Mucosa of descending colon (tissue), 3 donors: ENCODE measurements at regions not wholly inside any gene's neighbourhood (a gene's known extent, or its start where the extent isn't known, plus 50 kb on each side); places are given as distances from the start of the nearest gene placed in this dataset.
"Not testable (repeated sequence)": the region's sequence is repeated elsewhere in the genome, so short reads cannot be mapped to it uniquely, and the experiment has no call there.

Source experiments
- ATAC-seq: fragments of 200-7000 bp; cut with Tn5 transposase; one replicate; pipeline ENCODE4 v1.9.1; 2020; ENCODE audit warnings: mild to moderate bottlenecking, moderate library complexity
- DNase-seq, 3 donors: peaks; one replicate each; pipeline ENCODE4 v3.0.0-alpha.2; 2020
- H3K36me3 ChIP-seq: fragments of 200-600 bp; one replicate; pipeline ENCODE4 v1.8.0; 2021; ENCODE audit warnings: low read depth, mild to moderate bottlenecking
- H3K4me1 ChIP-seq: fragments of 200-600 bp; one replicate; pipeline ENCODE4 v1.8.0; 2021; ENCODE audit warnings: low read depth, mild to moderate bottlenecking
- H3K4me3 ChIP-seq: fragments of 200-600 bp; one replicate; pipeline ENCODE4 v1.8.0; 2021; ENCODE audit warnings: mild to moderate bottlenecking
- H3K9me3 ChIP-seq: fragments of 200-600 bp; one replicate; pipeline ENCODE4 v1.8.0; 2021; ENCODE audit warnings: mild to moderate bottlenecking
- CTCF ChIP-seq: fragments of 200-600 bp; IDR thresholded peaks from one replicate; pipeline ENCODE4 v1.8.0; 2022; ENCODE audit warnings: antibody characterized with exemption, mild to moderate bottlenecking
- intact Hi-C, 2 donors: fragments of 100-400 bp; cut with DNase I in 1 of 2; cut with micrococcal nuclease in 1 of 2; formaldehyde crosslinking; loops; one replicate each; pipeline versions ENCODE4 v1.11.0 to v1.11.1; 2022; cut with DNase I, micrococcal nuclease
- donor health status: DM: no; HTN: no; CAD: no; lungs with moderate emphysema.
- donor health status: DM: no; HTN: no; CAD: no.
- donor health status: DM: no; HTN: yes; CAD: no.

GRCh38 chrX:84267432-84267831, 79.4 kb upstream of the RPS6KA6 start:
- H3K9me3 ChIP-seq, intact Hi-C loops, H3K4me3 ChIP-seq, H3K36me3 ChIP-seq, ATAC-seq, H3K4me1 ChIP-seq: not testable (repeated sequence)
- DNase-seq = peak in 1 of 3 donors; percentile 22

- DNase-seq = no peak
- no peak for ATAC-seq
- no peak for TF ChIP-seq CTCF
- intact Hi-C loops = no loop called here
- no peaks in the 10 kb centered on the region for H3K4me1 ChIP-seq
- no peak overlapping the region for H3K4me3 ChIP-seq
- no peaks in the 10 kb centered on the region for H3K9me3 ChIP-seq
- no peaks in the 10 kb centered on the region for H3K36me3 ChIP-seq
Observed at GRCh38 chrX:84259868-84260267, 71.9 kb upstream of the RPS6KA6 start.

- no peak for TF ChIP-seq CTCF
- DNase-seq (no peak), ATAC-seq (no peak)
- Histone ChIP-seq H3K4me3 (no peak overlapping the region), H3K9me3 (no peaks in the 10 kb centered on the region), H3K4me1 (no peaks in the 10 kb centered on the region), H3K36me3 (no peaks in the 10 kb centered on the region)
- intact Hi-C loops = no loop called here
Observed at GRCh38 chrX:84258708-84259107, 70.7 kb upstream of the RPS6KA6 start.

GRCh38 chrX:84248226-84248625, 60.2 kb upstream of the RPS6KA6 start:
- Histone ChIP-seq H3K4me3 (no peak overlapping the region), H3K9me3 (no peaks in the 10 kb centered on the region), H3K4me1 (no peaks in the 10 kb centered on the region), H3K36me3 (no peaks in the 10 kb centered on the region)
- no peak for TF ChIP-seq CTCF
- DNase-seq (no peak), ATAC-seq (no peak)
- intact Hi-C loops = no loop called here

- peak in 1 of 3 donors; percentile 17 for DNase-seq
Observed at GRCh38 chrX:84240848-84241565, 53.0 kb upstream of the RPS6KA6 start.

More at GRCh38 chrX:84240848-84241565, 53.0 kb upstream of the RPS6KA6 start:
- H3K36me3 ChIP-seq = no peaks in the 10 kb centered on the region
- no peaks in the 10 kb centered on the region for H3K4me1 ChIP-seq
- H3K4me3 ChIP-seq = no peak overlapping the region
- H3K9me3 ChIP-seq = no peaks in the 10 kb centered on the region
- TF ChIP-seq CTCF = no peak
- no peak for ATAC-seq
- intact Hi-C loops = no loop called here
